ENCODE measurements at regions not wholly inside any gene's neighbourhood (a gene's known extent, or its start where the extent isn't known, plus 50 kb on each side); places are given as distances from the start of the nearest gene placed in this dataset.

- Histone ChIP-seq H2BK20ac (ENCODE audit: low read length) (no peak overlapping the region), H3K9me3 (ENCODE audit: insufficient read depth in 2 of 2, low read depth in 1 of 2, low read length in 1 of 2) (peaks cover 66 to 97% of the 10 kb centered on the region in 2 experiments), H2BK5ac (ENCODE audit: low read depth, low read length) (no peak overlapping the region), H3K23ac (ENCODE audit: insufficient read length) (no peak overlapping the region), H3K4me3 (ENCODE audit: extremely low read depth in 1 of 4, insufficient read depth in 2 of 4, low read depth in 3 of 4, low read length in 4 of 4) (no peak overlapping the region), H3K4me2 (ENCODE audit: insufficient read depth in 1 of 2, low read depth in 2 of 2, low read length in 2 of 2) (no peak overlapping the region), H3K36me3 (ENCODE audit: control insufficient read depth in 2 of 4, insufficient read depth in 4 of 4, low read length in 3 of 4) (no peaks in the 10 kb centered on the region), H3K18ac (ENCODE audit: extremely low read depth, low read length) (no peak overlapping the region), H4K20me1 (replicated peaks in 1 of 2; ENCODE audit: control insufficient read depth in 1 of 2, insufficient read depth in 2 of 2, low read length in 2 of 2) (no peaks in the 10 kb centered on the region), H3K4me1 (replicated peaks in 1 of 4; ENCODE audit: control insufficient read depth in 3 of 4, insufficient read depth in 4 of 4, low read length in 3 of 4) (no peaks in the 10 kb centered on the region), H3K27me3 (replicated peaks in 1 of 4; ENCODE audit: control insufficient read depth in 3 of 4, extremely low read depth in 1 of 4, insufficient read depth in 3 of 4, low read length in 3 of 4) (no peaks in the 10 kb centered on the region), H2AFZ (ENCODE audit: low read length) (no peak overlapping the region), H3K79me2 (ENCODE audit: control insufficient read depth in 1 of 2, insufficient read depth in 2 of 2, low read length in 2 of 2) (no peaks in the 10 kb centered on the region), H3K23me2 (ENCODE audit: low read depth, low read length) (no peaks in the 10 kb centered on the region), H4K8ac (ENCODE audit: extremely low read depth, insufficient read depth, low read length) (no peak overlapping the region), H3K79me1 (ENCODE audit: low read depth, low read length) (no peaks in the 10 kb centered on the region), H3K56ac (replicated peaks; ENCODE audit: insufficient read length, low read depth, low read length) (no peak overlapping the region), H2AK5ac (ENCODE audit: low read depth, low read length) (no peak overlapping the region), H3K27ac (ENCODE audit: low read depth, low read length) (no peak overlapping the region), H3K9ac (replicated peaks in 1 of 4; ENCODE audit: extremely low read depth in 1 of 4, low read depth in 3 of 4, low read length in 3 of 4) (no peak overlapping the region), H4K5ac (ENCODE audit: insufficient read length, low read depth, low read length) (no peak overlapping the region), H3K4ac (replicated peaks; ENCODE audit: insufficient read length, low read depth, low read length) (no peak overlapping the region), H3K14ac (ENCODE audit: insufficient read length) (no peak overlapping the region), H2BK120ac (replicated peaks; ENCODE audit: low read depth, low read length) (no peak overlapping the region), H4K91ac (replicated peaks; ENCODE audit: insufficient read length, low read length) (no peak overlapping the region), H2BK12ac (ENCODE audit: low read depth, low read length) (no peak overlapping the region), H2BK15ac (ENCODE audit: low read length) (no peak overlapping the region)
- no peak for FAIRE-seq
- CTCF ChIA-PET (ENCODE audit: partially characterized antibody) = no interaction called here
- peak in 1 of 2 experiments; percentile 27 for DNase-seq (ENCODE audit: low read depth in 1 of 2, low spot score in 2 of 2)
- POLR2A ChIA-PET (ENCODE audit: partially characterized antibody) = no interaction called here
- no peak for TF ChIP-seq POLR2AphosphoS5 (IDR thresholded peaks at IDR 0.05; ENCODE audit: low read depth, low read length)
- TF ChIP-seq TAF1 (IDR thresholded peaks at IDR 0.05; ENCODE audit: low read depth, low read length) = no peak
- TF ChIP-seq TEAD4 (IDR thresholded peaks at IDR 0.05; ENCODE audit: low read depth, low read length) = no peak
- no peak for TF ChIP-seq GABPA (IDR thresholded peaks at IDR 0.05; ENCODE audit: borderline replicate concordance, insufficient read depth, low read length)
- no peak for TF ChIP-seq HDAC2 (IDR thresholded peaks at IDR 0.05; ENCODE audit: borderline replicate concordance in 1 of 2, low read depth in 2 of 2, low read length in 2 of 2)
- no peak for TF ChIP-seq CTBP2 (IDR thresholded peaks at IDR 0.05; ENCODE audit: borderline replicate concordance, insufficient read depth, insufficient read length, low read length)
- 93% methylated on average over 9 of the region's 11 CpGs; no CpG with 5 or more reads in 1 of the 2 experiments for WGBS, 2 experiments (ENCODE audit: extremely low coverage in 1 of 2, insufficient coverage in 1 of 2, insufficient read length in 1 of 2, insufficient replicate concordance in 2 of 2, low coverage in 1 of 2, low lambda C conversion rate in 2 of 2, missing lambda C conversion rate in 1 of 2)
Observed at GRCh38 chr15:25247407-25248038, 191.3 kb downstream of the UBE3A start.
